NB4 (cell line): ENCODE measurements at regions not wholly inside any gene's neighbourhood (a gene's known extent, or its start where the extent isn't known, plus 50 kb on each side); places are given as distances from the start of the nearest gene placed in this dataset.

Source experiments
- DNase-seq: peaks from one replicate; pipeline ENCODE4 v3.0.0; 2010; ENCODE audit warnings: low read depth
- H3K4me3 ChIP-seq: one replicate; pipeline ENCODE4 v1.5.1; 2011; ENCODE audit warnings: mild to moderate bottlenecking, low read depth, low read length, moderate library complexity
- MYC ChIP-seq: IDR thresholded peaks from 2 replicates; pipeline ENCODE4 v1.6.1; 2011; ENCODE audit warnings: low read depth, low read length
- POLR2A ChIP-seq: IDR thresholded peaks from 2 replicates; pipeline ENCODE4 v1.6.1; 2011; ENCODE audit warnings: mild to moderate bottlenecking; ENCODE audit not compliant: insufficient read length; ENCODE audit errors: extremely low read depth
- TF ChIP-seq, protein P1 (sequence below): IDR thresholded peaks from one replicate; pipeline ENCODE4 v1.5.1; 2012; ENCODE audit warnings: low read depth, low read length
- TF ChIP-seq, protein P2 (sequence below): IDR thresholded peaks from 2 replicates; pipeline ENCODE4 v1.6.1; 2011; ENCODE audit warnings: low read depth, low read length

DNA sequence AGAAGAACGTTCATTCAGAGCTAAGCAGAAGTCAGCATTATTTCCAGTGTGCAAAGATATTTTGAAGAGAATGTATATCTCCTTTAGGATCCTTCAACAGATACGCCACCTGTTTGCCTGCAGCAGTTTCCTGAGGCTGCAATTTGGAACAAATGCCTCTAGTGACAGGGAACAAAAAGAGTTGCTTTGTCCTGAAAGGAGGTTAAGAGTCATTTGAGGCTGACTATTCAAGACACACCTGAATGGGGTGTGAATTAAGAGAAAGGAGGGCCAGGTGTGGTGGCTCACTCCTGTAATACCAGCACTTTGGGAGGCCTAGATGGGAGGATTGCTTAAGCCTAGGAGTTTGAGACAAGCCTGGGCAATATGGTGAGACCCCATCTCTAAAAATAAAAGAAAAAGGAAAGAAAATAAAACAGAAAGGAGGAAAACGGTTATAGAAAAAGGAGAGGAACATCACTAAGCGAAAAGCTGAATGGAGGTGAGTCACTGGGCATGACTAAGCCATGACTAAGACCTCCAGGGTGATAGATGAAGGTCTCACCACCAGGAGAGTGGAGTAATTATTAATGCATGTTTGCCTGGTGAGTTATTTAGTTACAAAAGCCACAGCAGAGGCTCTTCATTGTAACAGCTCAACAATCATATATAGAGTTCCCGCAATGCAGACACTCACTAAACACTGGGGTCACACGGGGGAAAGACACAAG is 255.2 kb upstream of the TNC start:
- no peak for TF ChIP-seq MYC
- TF ChIP-seq POLR2A, result no peak
- TF ChIP-seq, protein P1, sequence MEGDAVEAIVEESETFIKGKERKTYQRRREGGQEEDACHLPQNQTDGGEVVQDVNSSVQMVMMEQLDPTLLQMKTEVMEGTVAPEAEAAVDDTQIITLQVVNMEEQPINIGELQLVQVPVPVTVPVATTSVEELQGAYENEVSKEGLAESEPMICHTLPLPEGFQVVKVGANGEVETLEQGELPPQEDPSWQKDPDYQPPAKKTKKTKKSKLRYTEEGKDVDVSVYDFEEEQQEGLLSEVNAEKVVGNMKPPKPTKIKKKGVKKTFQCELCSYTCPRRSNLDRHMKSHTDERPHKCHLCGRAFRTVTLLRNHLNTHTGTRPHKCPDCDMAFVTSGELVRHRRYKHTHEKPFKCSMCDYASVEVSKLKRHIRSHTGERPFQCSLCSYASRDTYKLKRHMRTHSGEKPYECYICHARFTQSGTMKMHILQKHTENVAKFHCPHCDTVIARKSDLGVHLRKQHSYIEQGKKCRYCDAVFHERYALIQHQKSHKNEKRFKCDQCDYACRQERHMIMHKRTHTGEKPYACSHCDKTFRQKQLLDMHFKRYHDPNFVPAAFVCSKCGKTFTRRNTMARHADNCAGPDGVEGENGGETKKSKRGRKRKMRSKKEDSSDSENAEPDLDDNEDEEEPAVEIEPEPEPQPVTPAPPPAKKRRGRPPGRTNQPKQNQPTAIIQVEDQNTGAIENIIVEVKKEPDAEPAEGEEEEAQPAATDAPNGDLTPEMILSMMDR, result no peak
- TF ChIP-seq, protein P2, sequence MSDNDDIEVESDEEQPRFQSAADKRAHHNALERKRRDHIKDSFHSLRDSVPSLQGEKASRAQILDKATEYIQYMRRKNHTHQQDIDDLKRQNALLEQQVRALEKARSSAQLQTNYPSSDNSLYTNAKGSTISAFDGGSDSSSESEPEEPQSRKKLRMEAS, result no peak
- peak; percentile 18 for DNase-seq
- H3K4me3 ChIP-seq, result no peak overlapping the region

DNA sequence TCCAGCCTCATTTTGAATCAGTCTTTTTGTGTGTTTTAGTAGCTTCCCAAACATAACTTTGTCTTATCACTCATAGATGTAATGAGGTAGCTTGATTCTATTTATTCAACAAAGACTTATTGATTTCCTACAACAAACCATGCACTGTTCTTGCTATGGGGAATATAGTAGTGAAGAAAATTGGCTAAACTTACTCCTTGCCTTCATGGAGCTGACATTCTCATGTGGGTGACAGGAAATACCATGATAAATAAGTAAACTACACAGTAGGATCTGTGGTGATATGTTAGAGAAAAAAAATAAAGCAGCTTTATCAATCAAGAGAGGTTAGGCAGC is 255.7 kb upstream of the TNC start:
- H3K4me3 ChIP-seq, result no peak overlapping the region
- TF ChIP-seq POLR2A, result no peak
- TF ChIP-seq, protein P2, result no peak
- TF ChIP-seq, protein P1, result no peak
- TF ChIP-seq MYC, result no peak
- no peak for DNase-seq

DNA sequence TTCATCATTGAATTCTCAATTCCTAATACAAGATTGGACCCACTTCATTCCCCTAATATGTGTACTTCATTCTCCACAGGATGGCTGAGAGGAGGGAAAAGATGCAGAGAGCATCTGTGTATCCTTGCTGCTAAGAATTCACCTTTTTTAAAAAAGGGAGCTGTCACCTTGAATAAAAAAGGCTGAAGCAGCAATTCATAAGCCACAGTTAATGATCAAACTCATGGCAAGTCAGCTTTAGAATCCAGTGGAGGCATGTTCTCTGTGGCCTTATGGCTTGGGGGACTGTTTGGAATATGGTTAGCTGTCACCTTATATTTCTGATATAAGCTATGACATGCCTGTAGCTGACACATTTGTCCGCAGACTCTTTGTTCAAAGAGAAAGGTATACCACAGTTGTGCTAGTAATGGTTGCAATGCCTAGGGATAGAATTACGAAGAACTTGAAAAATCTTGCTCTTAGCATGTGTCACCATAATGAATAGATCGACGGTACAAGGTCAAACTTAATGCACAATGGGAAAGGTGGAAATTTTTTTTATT is 256.8 kb upstream of the TNC start:
- TF ChIP-seq, protein P1, result no peak
- TF ChIP-seq MYC (no peak), POLR2A (no peak)
- TF ChIP-seq, protein P2, result no peak
- H3K4me3 ChIP-seq, result no peak overlapping the region
- DNase-seq, result no peak

DNA sequence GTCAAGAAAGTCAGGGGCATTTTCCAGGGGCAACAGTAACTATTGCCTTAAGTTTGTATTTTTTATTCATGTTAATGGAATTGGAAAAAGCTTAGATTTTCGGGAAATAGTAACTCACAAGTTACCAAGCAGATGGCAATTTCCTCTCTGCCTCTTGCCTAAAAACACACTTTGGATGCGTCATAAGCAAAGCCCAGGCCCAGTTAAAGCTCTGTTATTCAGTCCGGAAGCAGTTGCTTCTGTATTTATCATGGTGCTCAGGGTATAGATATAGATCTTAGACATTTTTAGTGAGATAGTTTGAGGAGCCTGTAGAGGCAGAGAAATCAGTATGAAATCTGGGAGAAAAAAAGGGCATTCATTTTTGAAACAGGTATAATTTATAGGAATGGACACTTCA is 260.3 kb upstream of the TNC start:
- DNase-seq, result no peak

DNA sequence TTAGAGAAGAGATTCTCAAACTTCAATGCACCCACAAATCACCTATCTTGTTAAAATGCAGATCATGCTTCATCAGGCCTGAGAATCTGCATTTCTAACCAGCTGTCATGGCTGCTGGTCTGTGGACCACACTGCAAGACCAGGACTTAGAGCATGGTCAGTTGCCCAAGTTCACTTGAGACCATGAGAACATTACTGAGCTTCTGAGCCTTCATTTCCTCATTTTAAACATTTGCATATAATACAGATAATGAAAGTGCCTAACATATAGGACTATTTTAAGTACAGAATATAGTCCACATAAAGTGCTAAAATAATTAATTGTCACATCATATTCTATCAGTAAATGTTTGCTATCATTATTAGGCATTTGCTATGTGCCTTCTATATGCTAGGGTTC is 260.8 kb upstream of the TNC start:
- no peak for DNase-seq
- TF ChIP-seq, protein P1, result no peak
- TF ChIP-seq POLR2A, result no peak
- TF ChIP-seq, protein P2, result no peak
- TF ChIP-seq MYC, result no peak
- no peak overlapping the region for H3K4me3 ChIP-seq

More for the DNA sequence above, 260.3 kb upstream of the TNC start:
- TF ChIP-seq, protein P2, result no peak
- no peak for TF ChIP-seq POLR2A
- TF ChIP-seq MYC, result no peak
- TF ChIP-seq, protein P1, result no peak
- H3K4me3 ChIP-seq, result no peak overlapping the region
